ENCODE measurements at regions not wholly inside any gene's neighbourhood (a gene's known extent, or its start where the extent isn't known, plus 50 kb on each side); places are given as distances from the start of the nearest gene placed in this dataset.
"Not testable (repeated sequence)": the region's sequence is repeated elsewhere in the genome, so short reads cannot be mapped to it uniquely, and the experiment has no call there.

DNA sequence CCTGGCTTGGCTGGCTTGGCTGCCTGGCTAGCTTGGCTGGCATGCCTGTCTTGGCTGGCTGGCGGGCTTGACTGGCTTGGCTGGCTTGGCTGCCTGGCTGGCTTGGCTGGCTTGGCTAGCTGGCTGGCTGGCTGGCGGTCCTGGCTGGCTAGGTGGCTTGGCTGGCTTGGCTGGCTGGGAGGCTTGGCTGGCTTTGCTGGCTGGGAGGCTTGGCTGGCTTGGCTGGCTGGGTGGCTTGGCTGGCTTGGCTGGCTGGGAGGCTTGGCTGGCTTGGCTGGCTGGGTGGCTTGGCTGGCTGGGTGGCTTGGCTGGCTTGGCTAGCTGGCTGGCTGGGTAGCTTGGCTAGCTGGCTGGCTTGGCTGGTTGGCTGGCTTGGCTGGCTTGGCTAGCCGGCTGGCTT is 2824.5 kb downstream of the RPIA start:
- not testable (repeated sequence) for H3K27ac ChIP-seq (ENCODE audit: low read length); H3K36me3 ChIP-seq (ENCODE audit: control insufficient read depth in 2 of 2, insufficient read depth in 2 of 2, low read length in 2 of 2); H3K27me3 ChIP-seq (ENCODE audit: control insufficient read depth in 1 of 2, insufficient read depth in 2 of 2, low read length in 2 of 2); H3K9me3 ChIP-seq (ENCODE audit: control insufficient read depth in 2 of 2, low read length in 2 of 2); H3K4me3 ChIP-seq (ENCODE audit: low read length in 2 of 2); H3K9ac ChIP-seq (ENCODE audit: low read length in 2 of 2); H3K4me1 ChIP-seq (ENCODE audit: control insufficient read depth, insufficient read depth, low read length)

DNA sequence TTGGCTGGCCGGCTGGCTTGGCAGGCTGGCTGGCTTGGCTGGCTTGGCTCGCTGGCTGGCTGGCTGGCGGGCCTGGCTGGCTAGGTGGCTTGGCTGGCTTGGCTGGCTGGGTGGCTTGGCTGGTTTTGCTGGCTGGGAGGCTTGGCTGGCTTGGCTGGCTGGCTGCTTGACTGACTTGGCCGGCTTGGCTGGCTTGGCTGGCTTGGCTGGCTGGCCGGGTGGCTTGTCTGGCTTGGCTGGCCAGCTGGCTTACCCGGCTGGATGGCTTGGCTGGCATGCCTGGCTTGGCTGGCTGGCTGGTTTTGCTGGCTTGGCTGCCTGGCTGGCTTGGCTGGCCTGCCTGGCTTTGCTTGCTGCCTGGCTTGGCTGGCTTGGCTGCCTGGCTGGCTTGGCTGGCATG is 2825.2 kb downstream of the RPIA start:
- not testable (repeated sequence) for H3K27me3 ChIP-seq (ENCODE audit: control insufficient read depth in 1 of 2, insufficient read depth in 2 of 2, low read length in 2 of 2); H3K9ac ChIP-seq (ENCODE audit: low read length in 2 of 2); H3K27ac ChIP-seq (ENCODE audit: low read length); H3K9me3 ChIP-seq (ENCODE audit: control insufficient read depth in 2 of 2, low read length in 2 of 2); H3K36me3 ChIP-seq (ENCODE audit: control insufficient read depth in 2 of 2, insufficient read depth in 2 of 2, low read length in 2 of 2); H3K4me1 ChIP-seq (ENCODE audit: control insufficient read depth, insufficient read depth, low read length); H3K4me3 ChIP-seq (ENCODE audit: low read length in 2 of 2)

DNA sequence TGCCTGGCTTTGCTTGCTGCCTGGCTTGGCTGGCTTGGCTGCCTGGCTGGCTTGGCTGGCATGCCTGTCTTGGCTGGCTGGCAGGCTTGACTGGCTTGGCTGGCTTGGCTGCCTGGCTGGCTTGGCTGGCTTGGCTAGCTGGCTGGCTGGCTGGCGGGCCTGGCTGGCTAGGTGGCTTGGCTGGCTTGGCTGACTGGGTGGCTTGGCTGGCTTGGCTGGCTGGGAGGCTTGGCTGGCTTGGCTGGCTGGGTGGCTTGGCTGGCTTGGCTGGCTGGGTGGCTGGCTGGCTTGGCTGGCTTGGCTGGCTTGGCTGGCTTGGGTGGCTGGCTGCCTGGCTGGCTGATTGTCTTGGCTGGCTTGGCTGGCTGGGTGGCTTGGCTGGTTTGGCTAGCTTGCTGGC is 2826.4 kb downstream of the RPIA start:
- H3K36me3 ChIP-seq (ENCODE audit: control insufficient read depth in 2 of 2, insufficient read depth in 2 of 2, low read length in 2 of 2); H3K9me3 ChIP-seq (ENCODE audit: control insufficient read depth in 2 of 2, low read length in 2 of 2); H3K27me3 ChIP-seq (ENCODE audit: control insufficient read depth in 1 of 2, insufficient read depth in 2 of 2, low read length in 2 of 2); H3K9ac ChIP-seq (ENCODE audit: low read length in 2 of 2); H3K4me3 ChIP-seq (ENCODE audit: low read length in 2 of 2); H3K4me1 ChIP-seq (ENCODE audit: control insufficient read depth, insufficient read depth, low read length); H3K27ac ChIP-seq (ENCODE audit: low read length): not testable (repeated sequence)

DNA sequence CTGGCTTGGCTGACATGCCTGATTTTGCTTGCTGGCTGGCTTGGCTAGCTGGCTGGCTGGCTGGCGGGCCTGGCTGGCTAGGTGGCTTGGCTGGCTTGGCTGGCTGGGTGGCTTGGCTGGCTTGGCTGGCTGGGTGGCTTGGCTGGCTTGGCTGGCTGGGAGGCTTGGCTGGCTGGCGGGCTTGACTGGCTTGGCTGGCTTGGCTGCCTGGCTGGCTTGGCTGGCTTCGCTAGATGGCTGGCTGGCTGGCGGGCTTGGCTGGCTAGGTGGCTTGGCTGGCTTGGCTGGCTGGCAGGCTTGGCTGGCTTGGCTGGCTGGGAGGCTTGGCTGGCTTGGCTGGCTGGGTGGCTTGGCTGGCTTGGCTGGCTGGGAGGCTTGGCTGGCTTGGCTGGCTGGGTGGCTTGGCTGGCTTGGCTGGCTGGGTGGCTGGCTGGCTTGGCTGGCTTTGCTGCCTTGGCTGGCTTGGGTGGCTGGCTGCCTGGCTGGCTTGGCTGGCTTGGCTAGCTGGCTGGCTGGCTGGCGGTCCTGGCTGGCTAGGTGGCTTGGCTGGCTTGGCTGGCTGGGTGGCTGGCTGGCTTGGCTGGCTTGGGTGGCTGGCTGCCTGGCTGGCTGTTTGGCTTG is 2827.0 kb downstream of the RPIA start:
- not testable (repeated sequence) for H3K4me1 ChIP-seq (ENCODE audit: control insufficient read depth, insufficient read depth, low read length); H3K36me3 ChIP-seq (ENCODE audit: control insufficient read depth in 2 of 2, insufficient read depth in 2 of 2, low read length in 2 of 2); H3K9me3 ChIP-seq (ENCODE audit: control insufficient read depth in 2 of 2, low read length in 2 of 2); H3K27ac ChIP-seq (ENCODE audit: low read length); H3K27me3 ChIP-seq (ENCODE audit: control insufficient read depth in 1 of 2, insufficient read depth in 2 of 2, low read length in 2 of 2); H3K4me3 ChIP-seq (ENCODE audit: low read length in 2 of 2); H3K9ac ChIP-seq (ENCODE audit: low read length in 2 of 2)

DNA sequence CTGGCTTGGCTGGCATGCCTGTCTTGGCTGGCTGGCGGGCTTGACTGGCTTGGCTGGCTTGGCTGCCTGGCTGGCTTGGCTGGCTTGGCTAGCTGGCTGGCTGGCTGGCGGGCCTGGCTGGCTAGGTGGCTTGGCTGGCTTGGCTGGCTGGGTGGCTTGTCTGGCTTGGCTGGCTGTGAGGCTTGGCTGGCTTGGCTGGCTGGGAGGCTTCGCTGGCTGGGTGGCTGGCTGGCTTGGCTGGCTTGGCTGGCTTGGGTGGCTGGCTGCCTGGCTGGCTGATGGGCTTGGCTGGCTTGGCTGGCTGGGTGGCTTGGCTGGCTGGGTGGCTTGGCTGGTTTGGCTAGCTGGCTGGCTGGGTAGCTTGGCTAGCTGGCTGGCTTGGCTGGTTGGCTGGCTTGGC is 2827.9 kb downstream of the RPIA start:
- H3K4me3 ChIP-seq (ENCODE audit: low read length in 2 of 2); H3K9me3 ChIP-seq (ENCODE audit: control insufficient read depth in 2 of 2, low read length in 2 of 2); H3K36me3 ChIP-seq (ENCODE audit: control insufficient read depth in 2 of 2, insufficient read depth in 2 of 2, low read length in 2 of 2); H3K4me1 ChIP-seq (ENCODE audit: control insufficient read depth, insufficient read depth, low read length); H3K27me3 ChIP-seq (ENCODE audit: control insufficient read depth in 1 of 2, insufficient read depth in 2 of 2, low read length in 2 of 2); H3K27ac ChIP-seq (ENCODE audit: low read length); H3K9ac ChIP-seq (ENCODE audit: low read length in 2 of 2): not testable (repeated sequence)

DNA sequence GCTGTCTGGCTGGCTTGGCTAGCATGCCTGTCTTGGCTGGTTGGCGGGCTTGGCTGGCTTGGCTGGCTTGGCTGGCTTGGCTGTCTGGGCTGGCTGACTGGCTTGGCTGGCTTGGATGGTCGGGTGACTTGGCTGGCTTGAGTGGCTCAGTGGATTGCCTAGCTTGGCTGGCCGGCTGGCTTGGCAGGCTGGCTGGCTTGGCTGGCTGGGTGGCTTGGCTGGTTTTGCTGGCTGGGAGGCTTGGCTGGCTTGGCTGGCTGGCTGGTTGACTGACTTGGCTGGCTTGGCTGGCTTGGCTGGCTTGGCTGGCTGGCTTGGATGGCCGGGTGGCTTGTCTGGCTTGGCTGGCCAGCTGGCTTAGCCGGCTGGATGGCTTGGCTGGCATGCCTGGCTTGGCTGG is 2828.4 kb downstream of the RPIA start:
- H3K4me1 ChIP-seq (ENCODE audit: control insufficient read depth, insufficient read depth, low read length); H3K4me3 ChIP-seq (ENCODE audit: low read length in 2 of 2); H3K27me3 ChIP-seq (ENCODE audit: control insufficient read depth in 1 of 2, insufficient read depth in 2 of 2, low read length in 2 of 2); H3K27ac ChIP-seq (ENCODE audit: low read length); H3K9ac ChIP-seq (ENCODE audit: low read length in 2 of 2); H3K9me3 ChIP-seq (ENCODE audit: control insufficient read depth in 2 of 2, low read length in 2 of 2); H3K36me3 ChIP-seq (ENCODE audit: control insufficient read depth in 2 of 2, insufficient read depth in 2 of 2, low read length in 2 of 2): not testable (repeated sequence)

DNA sequence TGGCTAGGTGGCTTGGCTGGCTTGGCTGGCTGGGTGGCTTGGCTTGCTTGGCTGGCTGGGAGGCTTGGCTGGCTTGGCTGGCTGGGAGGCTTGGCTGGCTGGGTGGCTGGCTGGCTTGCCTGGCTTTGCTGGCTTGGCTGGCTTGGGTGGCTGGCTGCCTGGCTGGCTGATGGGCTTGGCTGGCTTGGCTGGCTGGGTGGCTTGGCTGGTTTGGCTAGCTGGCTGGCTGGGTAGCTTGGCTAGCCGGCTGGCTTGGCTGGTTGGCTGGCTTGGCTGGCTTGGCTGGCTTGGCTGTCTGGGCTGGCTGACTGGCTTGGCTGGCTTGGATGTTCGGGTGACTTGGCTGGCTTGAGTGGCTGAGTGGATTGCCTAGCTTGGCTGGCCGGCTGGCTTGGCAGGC is 2829.1 kb downstream of the RPIA start:
- not testable (repeated sequence) for H3K4me3 ChIP-seq (ENCODE audit: low read length in 2 of 2); H3K4me1 ChIP-seq (ENCODE audit: control insufficient read depth, insufficient read depth, low read length); H3K9me3 ChIP-seq (ENCODE audit: control insufficient read depth in 2 of 2, low read length in 2 of 2); H3K27ac ChIP-seq (ENCODE audit: low read length); H3K27me3 ChIP-seq (ENCODE audit: control insufficient read depth in 1 of 2, insufficient read depth in 2 of 2, low read length in 2 of 2); H3K36me3 ChIP-seq (ENCODE audit: control insufficient read depth in 2 of 2, insufficient read depth in 2 of 2, low read length in 2 of 2); H3K9ac ChIP-seq (ENCODE audit: low read length in 2 of 2)

DNA sequence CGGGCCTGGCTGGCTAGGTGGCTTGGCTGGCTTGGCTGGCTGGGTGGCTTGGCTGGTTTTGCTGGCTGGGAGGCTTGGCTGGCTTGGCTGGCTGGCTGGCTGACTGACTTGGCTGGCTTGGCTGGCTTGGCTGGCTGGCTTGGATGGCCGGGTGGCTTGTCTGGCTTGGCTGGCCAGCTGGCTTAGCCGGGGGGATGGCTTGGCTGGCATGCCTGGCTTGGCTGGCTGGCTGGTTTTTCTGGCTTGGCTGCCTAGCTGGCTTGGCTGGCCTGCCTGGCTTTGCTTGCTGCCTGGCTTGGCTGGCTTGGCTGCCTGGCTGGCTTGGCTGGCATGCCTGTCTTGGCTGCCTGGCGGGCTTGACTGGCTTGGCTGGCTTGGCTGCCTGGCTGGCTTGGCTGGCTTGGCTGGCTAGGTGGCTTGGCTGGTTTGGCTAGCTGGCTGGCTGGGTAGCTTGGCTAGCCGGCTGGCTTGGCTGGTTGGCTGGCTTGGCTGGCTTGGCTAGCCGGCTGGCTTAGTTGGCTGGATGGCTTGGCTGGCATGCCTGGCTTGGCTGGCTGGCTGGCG is 2829.6 kb downstream of the RPIA start:
- H3K9ac ChIP-seq (ENCODE audit: low read length in 2 of 2); H3K27me3 ChIP-seq (ENCODE audit: control insufficient read depth in 1 of 2, insufficient read depth in 2 of 2, low read length in 2 of 2); H3K4me3 ChIP-seq (ENCODE audit: low read length in 2 of 2); H3K4me1 ChIP-seq (ENCODE audit: control insufficient read depth, insufficient read depth, low read length); H3K27ac ChIP-seq (ENCODE audit: low read length); H3K36me3 ChIP-seq (ENCODE audit: control insufficient read depth in 2 of 2, insufficient read depth in 2 of 2, low read length in 2 of 2); H3K9me3 ChIP-seq (ENCODE audit: control insufficient read depth in 2 of 2, low read length in 2 of 2): not testable (repeated sequence)

DNA sequence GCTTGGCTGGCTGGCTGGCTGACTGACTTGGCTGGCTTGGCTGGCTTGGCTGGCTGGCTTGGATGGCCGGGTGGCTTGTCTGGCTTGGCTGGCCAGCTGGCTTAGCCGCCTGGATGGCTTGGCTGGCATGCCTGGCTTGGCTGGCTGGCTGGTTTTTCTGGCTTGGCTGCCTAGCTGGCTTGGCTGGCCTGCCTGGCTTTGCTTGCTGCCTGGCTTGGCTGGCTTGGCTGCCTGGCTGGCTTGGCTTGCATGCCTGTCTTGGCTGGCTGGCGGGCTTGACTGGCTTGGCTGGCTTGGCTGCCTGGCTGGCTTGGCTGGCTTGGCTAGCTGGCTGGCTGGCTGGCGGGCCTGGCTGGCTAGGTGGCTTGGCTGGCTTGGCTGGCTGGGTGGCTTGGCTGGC is 2830.5 kb downstream of the RPIA start:
- not testable (repeated sequence) for H3K9ac ChIP-seq (ENCODE audit: low read length in 2 of 2); H3K4me3 ChIP-seq (ENCODE audit: low read length in 2 of 2); H3K27me3 ChIP-seq (ENCODE audit: control insufficient read depth in 1 of 2, insufficient read depth in 2 of 2, low read length in 2 of 2); H3K4me1 ChIP-seq (ENCODE audit: control insufficient read depth, insufficient read depth, low read length); H3K9me3 ChIP-seq (ENCODE audit: control insufficient read depth in 2 of 2, low read length in 2 of 2); H3K27ac ChIP-seq (ENCODE audit: low read length); H3K36me3 ChIP-seq (ENCODE audit: control insufficient read depth in 2 of 2, insufficient read depth in 2 of 2, low read length in 2 of 2)

DNA sequence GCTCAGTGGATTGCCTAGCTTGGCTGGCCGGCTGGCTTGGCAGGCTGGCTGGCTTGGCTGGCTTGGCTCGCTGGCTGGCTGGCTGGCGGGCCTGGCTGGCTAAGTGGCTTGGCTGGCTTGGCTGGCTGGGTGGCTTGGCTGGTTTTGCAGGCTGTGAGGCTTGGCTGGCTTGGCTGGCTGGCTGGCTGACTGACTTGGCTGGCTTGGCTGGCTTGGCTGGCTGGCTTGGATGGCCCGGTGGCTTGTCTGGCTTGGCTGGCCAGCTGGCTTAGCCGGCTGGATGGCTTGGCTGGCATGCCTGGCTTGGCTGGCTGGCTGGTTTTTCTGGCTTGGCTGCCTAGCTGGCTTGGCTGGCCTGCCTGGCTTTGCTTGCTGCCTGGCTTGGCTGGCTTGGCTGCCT is 2831.4 kb downstream of the RPIA start:
- H3K4me1 ChIP-seq (ENCODE audit: control insufficient read depth, insufficient read depth, low read length); H3K9ac ChIP-seq (ENCODE audit: low read length in 2 of 2); H3K9me3 ChIP-seq (ENCODE audit: control insufficient read depth in 2 of 2, low read length in 2 of 2): not testable (repeated sequence)

DNA sequence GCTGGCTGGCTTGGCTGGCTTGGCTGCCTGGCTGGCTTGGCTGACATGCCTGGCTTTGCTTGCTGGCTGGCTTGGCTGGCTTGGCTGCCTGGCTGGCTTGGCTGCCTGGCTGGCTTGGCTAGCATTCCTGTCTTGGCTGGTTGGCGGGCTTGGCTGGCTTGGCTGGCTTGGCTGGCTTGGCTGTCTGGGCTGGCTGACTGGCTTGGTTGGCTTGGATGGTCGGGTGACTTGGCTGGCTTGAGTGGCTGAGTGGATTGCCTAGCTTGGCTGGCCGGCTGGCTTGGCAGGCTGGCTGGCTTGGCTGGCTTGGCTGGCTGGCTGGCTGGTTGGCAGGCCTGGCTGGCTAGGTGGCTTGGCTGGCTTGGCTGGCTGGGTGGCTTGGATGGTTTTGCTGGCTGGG is 2832.3 kb downstream of the RPIA start:
- H3K36me3 ChIP-seq (ENCODE audit: control insufficient read depth in 2 of 2, insufficient read depth in 2 of 2, low read length in 2 of 2); H3K4me3 ChIP-seq (ENCODE audit: low read length in 2 of 2); H3K27ac ChIP-seq (ENCODE audit: low read length); H3K4me1 ChIP-seq (ENCODE audit: control insufficient read depth, insufficient read depth, low read length); H3K27me3 ChIP-seq (ENCODE audit: control insufficient read depth in 1 of 2, insufficient read depth in 2 of 2, low read length in 2 of 2); H3K9ac ChIP-seq (ENCODE audit: low read length in 2 of 2); H3K9me3 ChIP-seq (ENCODE audit: control insufficient read depth in 2 of 2, low read length in 2 of 2): not testable (repeated sequence)

More for the DNA sequence above, 2831.4 kb downstream of the RPIA start:
- H3K27me3 ChIP-seq (ENCODE audit: control insufficient read depth in 1 of 2, insufficient read depth in 2 of 2, low read length in 2 of 2); H3K36me3 ChIP-seq (ENCODE audit: control insufficient read depth in 2 of 2, insufficient read depth in 2 of 2, low read length in 2 of 2); H3K4me3 ChIP-seq (ENCODE audit: low read length in 2 of 2); H3K27ac ChIP-seq (ENCODE audit: low read length): not testable (repeated sequence)

Measured in stomach smooth muscle (tissue), 2 donors.